GM12891 (cell line): ENCODE measurements at regions not wholly inside any gene's neighbourhood (a gene's known extent, or its start where the extent isn't known, plus 50 kb on each side); places are given as distances from the start of the nearest gene placed in this dataset.

Experiments used
- PAX5 ChIP-seq: IDR thresholded peaks from 2 replicates; pipeline ENCODE4 v1.6.1; 2011; ENCODE audit warnings: low read length, moderate library complexity, mild to moderate bottlenecking; ENCODE audit not compliant: insufficient read depth, severe bottlenecking
- POLR2A ChIP-seq: IDR thresholded peaks from 2 replicates; pipeline ENCODE4 v1.6.1; 2011; ENCODE audit warnings: low read depth, low read length, control low read depth
- POLR2AphosphoS5 ChIP-seq: IDR thresholded peaks from 2 replicates; pipeline ENCODE4 v1.6.1; 2011; ENCODE audit warnings: low read depth, low read length, control low read depth
- POU2F2 ChIP-seq: IDR thresholded peaks from 2 replicates; pipeline ENCODE4 v1.6.1; 2011; ENCODE audit warnings: low read depth, mild to moderate bottlenecking, control low read depth, low read length, moderate library complexity
- SPI1 ChIP-seq: IDR thresholded peaks from 2 replicates; pipeline ENCODE4 v1.6.1; 2011; ENCODE audit warnings: low read depth, low read length, control low read depth
- TAF1 ChIP-seq: IDR thresholded peaks from 2 replicates; pipeline ENCODE4 v1.6.1; 2011; ENCODE audit warnings: low read depth, low read length, control low read depth

DNA sequence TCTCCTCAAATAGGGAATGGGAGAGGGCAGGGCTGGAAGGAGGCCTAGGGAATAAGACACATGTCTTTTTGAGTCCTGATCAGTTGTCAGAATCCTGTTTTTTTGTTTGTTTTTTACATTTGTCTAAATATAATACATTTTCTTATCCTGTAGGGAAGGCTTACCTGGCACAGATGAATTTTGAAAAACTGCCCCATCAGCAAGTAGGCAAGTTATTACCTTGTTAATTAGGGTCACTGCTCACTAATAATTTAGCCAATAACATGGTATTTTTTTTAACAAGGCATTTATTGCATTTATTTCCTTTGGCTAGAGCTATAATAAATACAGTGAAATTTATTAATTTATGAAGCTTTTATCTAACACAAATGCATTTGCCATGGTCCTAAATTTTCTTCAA lies 423.2 kb upstream of the ONECUT1 start:
- TF ChIP-seq POLR2A (no peak), POLR2AphosphoS5 (no peak), SPI1 (no peak), TAF1 (no peak), PAX5 (no peak), POU2F2 (no peak)
